ENCODE measurements at regions not wholly inside any gene's neighbourhood (a gene's known extent, or its start where the extent isn't known, plus 50 kb on each side); places are given as distances from the start of the nearest gene placed in this dataset.
"Not testable (repeated sequence)": the region's sequence is repeated elsewhere in the genome, so short reads cannot be mapped to it uniquely, and the experiment has no call there.

DNA sequence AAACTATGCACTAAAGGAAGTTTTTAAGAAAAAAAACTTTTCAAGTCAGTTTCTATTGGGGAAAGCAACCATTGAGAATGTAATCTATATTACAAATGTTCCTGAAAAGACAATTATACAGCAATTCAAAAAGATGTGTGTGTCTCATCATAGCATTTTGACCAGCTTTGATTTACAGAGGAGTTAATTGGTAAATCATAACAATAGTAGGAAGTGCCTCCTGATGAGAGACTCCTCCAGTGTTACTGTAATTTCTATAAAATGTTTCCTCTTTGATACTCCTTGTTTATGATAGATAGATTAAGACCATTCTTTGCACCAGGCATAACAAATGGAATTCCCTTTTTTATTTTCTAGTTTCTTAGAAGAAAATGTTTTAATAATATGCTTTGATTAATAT lies 249.9 kb downstream of the CALCRL start:
- no peak for DNase-seq

DNA sequence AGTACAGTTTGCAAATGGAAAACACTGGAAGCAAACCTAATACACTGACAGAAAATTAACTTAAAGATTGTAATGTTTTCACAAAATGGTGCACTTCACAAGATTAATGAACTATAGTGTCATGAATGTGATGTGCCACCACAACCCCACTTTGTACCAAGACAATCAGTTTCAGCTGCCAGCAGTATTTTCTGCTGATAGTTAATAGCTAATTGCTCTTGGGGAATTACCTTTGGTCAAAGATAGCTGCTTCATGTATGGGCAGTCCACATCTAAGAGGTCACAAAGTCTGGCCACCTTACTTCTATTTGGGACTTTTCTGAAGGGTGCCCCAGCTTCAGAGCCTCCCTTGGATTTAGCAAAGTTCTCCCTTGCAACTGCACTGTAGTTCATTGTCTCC lies 254.0 kb downstream of the CALCRL start:
- DNase-seq: no peak

DNA sequence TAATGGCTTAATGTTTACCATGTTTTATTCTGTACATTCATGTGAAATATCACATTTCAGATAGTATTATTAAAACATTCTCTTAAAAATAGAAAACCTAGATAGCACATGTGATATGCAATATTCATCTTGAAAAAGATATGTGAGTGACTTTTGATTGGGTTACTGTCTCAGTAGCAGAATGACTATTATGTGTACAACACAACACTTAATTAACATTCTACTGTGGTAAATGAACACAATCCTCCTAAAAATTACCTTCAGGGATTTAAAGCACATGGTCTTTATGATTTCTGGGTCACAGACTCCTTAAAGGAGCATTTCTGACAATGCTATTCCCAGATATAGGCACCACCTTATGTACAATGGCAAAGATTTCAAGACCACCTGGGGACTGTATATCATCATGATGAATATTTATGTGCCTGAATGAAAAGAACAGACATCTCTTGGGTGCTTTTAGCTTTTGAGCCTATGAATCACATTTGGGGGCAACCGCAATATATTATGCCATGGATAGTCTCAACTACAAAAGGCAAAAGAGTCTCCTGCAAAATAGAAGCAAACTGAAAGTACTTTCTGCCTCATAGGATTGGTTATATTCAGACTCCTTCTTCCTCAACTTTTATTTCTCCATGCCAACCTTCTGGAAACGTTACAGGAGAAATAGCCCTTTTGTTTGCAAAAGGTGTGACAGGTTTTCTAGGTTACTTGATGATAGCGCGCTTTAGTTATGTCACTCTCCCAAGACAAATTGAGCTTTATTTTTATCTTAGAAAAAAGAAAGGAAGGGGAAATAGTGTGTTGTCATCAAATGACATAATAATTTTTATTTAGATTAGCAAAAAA lies 259.0 kb downstream of the CALCRL start:
- no peak for DNase-seq

DNA sequence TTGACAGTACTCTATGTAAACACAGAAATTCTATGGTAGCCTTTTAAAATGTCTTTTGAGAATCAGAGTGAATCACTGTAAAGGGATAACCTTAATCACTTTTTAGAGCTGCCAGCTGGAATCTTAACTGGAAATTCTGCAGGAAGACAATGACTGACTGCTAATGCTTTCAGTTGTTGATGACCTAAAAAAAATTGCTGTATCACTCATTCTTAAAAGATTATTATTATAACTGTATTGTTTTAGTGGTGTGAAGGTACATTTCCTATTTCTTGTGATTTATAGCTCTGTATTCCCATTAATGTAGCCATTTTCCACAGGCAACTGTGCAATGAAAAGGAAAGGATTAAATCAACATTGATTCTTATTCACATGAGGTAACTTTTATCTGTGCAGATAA lies 260.5 kb downstream of the CALCRL start:
- DNase-seq: no peak

DNA sequence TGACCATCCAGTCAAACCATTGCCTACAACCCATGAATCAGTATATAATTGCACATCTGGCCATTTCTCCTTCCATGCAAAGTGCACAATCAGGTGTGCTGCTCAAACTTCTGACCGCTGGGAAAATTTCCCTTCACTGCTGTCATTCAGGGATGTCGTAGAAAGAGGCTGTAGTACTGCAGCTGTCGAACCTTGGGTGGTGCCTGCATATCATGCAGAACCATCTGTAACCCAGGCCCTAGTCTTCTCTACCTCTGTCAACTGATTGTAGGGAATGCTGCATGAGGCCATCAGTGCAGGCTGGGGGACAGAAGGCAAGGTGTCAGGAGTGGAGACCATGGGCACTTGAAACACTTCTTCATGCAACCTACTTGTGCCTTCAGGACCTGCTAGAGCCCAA lies 267.5 kb downstream of the CALCRL start:
- no peak for DNase-seq

DNA sequence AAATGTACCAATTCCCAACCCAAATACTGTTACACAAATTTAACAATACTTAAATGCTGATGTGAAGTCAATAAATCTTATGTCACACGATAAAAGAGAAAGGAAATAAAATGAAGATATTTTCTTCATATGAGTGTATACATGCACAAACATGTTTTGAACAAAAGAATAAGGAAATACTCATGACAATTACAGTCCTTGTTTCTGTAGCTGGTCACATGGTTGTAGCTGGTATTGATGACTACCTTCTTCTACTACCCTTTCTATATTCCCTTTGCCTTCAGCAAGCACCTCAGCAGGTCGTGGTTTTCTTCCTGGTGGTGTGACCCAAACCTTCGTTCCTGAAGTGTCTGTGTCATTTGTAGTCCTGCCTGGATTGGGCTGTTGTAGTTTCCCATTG lies 269.2 kb downstream of the CALCRL start:
- DNase-seq: not testable (repeated sequence)

DNA sequence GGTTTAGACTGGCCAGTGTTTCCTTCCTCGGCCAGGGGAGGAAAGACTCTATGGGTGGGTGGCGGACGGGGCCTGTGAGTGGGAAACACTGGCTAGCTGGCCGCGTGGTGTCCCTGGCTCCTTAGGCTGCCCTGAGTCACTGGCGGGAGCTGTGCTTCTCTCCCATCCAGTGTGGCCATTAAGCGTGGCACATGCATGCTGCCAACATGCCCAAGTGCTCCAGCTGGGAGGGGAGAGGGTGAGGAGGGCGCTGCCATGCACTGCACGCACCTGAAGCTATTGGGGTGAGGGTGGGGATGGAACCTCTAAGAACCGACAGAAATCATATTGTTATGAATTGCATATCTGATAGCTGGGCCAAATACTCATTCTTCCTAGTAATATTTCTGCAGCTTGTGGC lies 270.8 kb downstream of the CALCRL start:
- no peak for DNase-seq

DNA sequence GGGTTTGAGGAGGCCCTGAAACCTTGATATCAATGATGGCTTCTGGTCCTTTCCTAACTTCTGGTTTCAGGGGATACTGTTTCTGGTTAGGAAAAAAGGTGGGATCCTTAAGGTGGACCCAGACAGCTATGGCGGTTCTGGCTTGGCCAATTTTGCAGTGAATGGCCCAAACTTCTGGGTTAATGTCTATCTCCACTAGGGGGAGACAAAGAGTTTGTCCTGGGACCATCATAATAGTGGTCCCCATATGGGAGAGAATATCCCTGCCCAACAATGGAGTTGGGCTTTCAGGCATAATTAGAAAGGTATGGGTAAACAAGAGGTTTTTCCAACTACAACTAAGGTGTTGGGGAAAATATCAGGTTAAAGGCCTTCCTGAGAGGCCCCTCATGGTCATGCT lies 273.5 kb downstream of the CALCRL start:
- DNase-seq: no peak

DNA sequence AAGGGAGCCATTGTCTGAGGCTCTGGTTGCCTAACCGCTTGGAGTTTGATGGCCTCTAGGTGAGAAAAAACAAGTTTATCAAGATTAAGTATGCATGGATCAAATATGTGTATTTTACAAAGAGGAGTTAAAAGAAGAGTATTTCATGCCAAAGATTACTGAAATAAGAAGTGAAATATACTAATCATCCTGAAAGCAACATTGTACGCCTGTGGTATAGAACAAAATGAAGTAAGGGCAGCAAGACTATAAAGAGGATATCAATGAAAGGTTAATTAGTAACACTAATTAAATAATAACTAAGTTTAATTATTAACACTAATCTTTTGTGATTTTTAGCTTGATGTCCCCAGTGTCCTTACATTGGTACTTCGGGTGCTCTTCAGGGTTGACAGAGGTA lies 276.7 kb downstream of the CALCRL start:
- DNase-seq: no peak

DNA sequence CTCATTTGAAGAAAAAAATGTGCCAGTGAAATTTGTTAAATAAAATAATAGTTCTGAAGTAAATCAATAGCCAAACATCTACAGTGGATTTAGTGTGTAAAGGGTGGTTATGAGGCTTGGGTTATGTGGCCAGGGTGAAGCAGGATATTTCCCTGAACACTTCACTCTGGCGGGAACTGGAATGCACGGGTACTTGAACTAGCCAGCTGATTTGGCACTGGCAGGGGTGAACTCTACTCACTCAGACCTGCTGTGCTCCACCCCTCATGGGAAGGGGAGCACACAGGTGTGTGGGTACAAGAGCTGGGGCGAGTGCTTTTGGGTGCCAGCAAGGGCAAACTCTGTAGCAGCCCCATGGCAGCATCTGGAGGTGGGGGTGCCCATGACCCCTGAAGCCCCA lies 278.2 kb downstream of the CALCRL start:
- DNase-seq: no peak

DNA sequence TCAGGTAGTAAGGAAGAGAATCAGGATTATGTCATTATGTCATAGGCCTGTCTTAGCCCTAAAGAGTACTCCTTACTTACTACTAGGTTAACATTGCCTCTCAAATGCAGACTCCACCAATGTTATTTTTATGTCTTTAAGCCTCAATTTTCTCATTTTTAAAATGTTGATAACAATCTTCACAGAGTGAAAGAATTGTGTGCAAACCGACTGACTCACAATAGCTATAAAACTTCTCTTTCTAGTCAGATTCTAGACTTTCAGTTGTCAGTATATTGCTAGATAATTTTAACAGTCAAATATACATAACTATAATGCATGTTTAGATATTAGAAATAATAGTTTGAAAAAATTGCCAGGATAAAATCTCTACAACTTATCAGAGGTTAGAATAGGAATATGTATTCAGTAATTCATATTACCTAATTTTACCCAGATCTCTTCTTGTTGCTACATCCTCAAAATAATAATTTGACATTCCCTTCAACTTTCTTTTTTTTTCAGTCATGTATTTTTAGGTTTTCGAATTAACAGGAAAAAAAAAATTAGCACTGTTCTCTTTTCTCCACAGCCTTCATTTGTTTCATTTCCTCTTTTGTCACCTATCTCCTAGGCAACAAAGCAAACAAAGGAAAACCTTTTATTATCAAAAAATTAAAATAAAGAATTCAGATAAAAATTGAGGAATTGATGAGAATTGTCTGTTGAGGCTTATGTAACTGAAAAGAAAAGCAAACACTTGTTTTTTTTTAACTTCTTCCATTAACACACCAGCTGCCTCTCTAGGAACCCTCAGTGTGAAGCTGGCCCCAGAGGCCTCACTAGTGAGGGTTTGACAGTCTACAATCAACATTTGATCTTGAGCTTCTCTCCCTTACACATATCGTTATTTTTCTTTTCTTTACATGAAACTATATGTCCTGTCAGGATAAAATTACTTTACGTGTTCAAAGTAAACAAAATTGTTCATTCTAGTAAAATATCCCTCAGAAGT lies 279.0 kb downstream of the CALCRL start:
- DNase-seq: no peak

DNA sequence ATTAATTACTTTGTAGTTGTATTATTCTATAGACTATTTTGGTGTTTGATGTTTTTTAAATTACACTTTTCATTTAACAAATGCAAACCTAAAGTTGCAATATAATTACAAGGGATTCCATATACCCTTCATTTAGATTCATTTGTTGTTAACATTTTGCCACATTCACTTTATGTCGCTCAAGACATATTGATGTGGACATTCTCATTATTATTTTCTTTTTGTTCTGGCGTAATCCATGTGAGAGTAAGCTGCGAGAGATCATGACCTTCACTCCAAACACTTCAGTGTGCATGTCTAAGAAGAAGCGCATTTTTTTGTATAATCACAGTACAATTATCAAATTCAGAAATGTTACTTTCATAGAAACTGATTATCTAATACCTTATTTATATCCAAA lies 280.6 kb downstream of the CALCRL start:
- no peak for DNase-seq

DNA sequence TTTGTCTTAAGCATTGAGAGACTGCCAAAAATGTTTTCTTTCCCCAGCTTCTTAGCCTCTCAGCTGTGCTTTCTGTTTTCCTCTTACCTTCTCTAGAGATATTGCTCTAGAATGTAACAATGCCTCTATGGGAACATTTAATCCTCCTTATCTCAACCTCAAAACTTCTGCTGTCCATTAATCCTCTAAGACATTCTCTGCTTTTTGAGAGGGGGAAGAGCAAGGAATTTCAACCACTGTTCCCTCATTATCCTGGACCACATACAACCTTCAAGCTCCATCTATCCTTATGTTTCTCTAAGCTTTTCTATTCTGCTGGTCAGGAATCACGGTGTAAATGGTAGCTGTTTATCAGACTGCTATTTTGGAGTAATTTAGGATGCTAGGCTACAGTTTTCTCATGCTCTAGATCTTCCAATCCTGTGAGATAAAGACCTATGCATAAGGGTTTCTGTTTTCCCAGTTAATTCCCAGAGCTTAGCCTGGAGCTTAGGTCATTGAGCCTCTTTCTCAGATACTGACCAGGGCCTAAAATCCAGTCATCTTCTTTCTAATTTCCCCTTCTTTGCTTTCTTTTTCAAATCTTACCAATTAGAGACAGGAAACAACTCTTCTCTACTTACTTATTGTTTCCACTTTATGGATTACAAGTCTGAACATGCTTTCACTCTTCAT lies 282.0 kb downstream of the CALCRL start:
- no peak for DNase-seq

DNA sequence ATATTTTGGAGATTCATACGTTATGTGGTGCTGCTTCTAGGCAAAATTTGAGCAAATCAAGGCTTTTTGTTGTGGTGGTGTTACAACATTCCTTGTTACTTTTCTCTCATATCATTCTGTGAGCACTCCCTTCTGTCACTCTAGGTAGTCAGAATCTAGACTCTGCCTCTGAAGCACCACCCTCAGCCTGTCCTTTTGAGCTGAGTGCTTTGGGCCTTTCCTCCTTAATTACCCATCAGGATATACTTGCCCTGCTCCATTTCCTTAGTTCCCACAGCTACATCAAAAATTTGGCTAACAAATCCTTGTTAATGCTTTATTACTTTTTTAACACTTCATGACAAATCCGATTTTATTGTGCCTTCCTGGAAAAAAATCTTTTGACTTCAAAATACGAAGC lies 289.6 kb downstream of the CALCRL start:
- DNase-seq: no peak

DNA sequence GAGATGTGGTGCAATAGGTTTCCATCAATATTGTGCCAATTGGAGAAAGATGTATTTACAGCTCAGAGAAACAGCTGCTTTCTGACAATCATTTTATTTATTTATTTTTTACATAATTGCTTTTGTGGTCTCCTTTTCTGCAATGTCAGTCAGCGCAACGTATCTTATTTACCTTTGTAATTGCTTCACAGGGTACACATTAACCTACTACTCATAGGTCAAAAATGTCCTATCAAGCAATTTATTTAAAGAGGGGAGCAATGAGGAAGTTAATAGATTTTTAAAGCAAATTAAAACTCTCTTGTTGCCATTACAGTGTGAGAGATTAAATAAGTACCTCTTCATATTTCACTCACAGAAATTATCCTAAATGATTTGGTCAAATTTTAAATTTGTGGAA lies 291.0 kb downstream of the CALCRL start:
- no peak for DNase-seq

DNA sequence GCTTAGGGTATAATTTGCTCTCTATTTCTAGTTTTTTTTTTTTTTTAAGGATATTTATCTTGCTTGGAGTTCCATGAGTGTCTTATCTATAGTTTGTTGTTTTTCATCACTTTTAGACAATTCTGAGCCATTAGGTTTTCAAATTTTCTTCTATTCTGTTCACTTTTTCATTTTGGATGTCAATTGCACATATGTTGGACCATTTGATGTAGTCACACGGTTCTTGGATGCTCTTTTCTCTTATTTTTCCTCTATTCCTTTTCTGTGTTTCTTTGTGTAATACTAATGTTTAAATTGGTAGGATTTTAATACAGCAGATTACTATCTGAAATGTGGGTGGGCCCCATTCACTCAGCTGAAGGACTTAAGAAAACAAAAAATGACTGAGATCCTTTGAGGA lies 292.6 kb downstream of the CALCRL start:
- DNase-seq: no peak

DNA sequence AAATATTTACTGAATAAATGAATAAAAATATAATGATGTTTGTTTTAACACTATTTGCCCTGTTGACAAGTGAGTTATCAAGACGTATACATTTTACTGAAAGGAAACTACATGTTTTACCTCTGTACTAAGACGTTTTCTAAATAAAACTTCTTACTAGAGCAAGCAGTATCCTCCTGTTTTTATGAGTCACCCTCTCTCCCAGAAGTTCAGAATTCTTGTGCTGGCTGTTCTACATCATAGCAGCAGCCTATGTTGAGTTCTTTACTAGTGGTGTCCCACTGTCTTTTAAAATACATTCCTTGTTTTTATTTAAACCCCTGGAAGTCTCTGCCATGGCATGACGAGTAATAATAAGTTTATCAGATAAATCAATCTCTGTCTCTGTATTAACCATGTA lies 297.4 kb downstream of the CALCRL start:
- DNase-seq: no peak

DNA sequence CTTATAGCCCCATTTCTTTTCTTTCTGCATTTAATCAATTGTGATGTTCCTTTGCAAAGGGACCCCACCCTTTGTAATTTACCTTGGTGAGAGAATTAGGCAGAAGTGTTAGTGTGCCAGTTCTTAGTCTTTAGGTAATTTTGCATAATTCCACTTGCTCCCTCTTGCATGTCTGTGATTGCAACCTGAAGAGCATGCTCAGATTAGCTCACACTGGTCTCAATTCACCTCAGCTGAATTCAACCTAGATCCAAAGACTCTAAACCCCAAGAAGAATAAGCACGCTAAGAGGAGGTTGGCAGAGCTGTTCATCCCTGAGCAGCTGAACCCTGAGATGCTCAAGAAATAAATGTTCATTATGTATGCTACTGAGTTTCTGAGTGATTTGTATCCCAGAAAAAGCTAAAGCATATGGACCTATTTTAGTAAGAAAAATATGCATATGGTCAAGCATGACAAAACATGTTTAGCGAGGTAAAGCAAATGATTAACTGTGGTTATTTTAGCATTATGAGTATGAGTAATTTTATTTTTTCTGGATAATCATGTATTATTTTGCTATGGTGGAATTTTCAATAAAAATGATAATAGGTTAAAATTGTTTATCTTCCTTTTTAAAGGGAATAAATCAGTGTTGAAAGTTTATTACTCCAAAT lies 299.2 kb upstream of the ZSWIM2 start:
- DNase-seq: no peak

DNA sequence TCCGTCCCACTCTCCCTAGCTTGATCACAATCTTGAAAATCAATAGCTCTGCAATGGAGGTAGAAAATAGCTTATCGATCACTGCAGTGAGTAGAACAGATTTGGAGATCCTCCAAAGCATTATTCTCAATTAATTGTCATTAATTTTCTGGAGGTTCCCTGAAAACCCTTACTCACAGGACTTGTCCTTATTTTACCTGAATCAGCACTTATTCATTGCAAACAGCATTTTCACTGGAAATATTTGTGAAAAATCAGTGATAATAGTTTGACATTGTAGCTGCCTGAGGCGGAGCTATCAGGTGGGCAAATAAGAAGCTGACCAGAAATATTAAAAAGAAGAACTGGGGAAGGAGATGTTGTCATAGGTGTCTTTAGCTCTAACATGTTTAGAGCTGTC lies 294.6 kb upstream of the ZSWIM2 start:
- DNase-seq: no peak

DNA sequence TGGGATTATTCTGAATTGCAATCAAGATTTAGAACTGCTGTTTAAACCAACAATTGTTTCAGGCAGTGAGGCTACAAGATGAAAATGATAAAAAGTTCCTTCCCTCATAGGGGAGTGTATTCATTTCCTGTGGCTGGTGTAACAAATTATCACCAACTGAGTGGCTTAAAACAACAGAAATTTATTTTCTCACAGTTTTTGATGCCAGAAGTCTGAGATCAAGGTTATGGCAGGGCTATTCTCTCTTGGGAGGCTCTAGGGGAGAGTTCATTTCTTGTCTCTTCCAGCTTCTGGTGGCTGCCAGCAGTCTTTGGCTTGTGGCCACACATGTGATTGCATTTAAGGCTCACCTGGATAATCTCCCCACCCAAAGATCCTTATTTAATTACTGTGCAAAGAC lies 290.5 kb upstream of the ZSWIM2 start:
- DNase-seq: no peak

DNA sequence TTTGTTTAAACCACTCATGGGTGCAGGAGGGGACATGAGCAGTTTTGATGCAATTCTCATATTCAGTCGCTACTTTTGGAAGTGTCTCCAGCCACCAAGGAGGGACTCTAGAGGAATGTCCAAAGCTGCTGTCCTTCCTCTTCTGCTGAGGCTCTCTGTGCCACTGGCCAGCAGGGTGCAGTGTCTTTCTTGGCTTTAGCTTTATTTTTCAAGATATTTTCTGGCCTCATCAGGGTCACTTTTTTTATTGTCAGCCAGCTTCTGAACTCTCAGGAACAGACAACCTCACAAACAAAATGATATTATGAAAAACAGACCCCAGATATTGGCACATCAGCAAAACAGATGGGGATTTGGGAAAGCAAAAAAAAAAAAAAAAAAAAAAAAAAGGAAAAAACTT lies 289.3 kb upstream of the ZSWIM2 start:
- DNase-seq: no peak

DNA sequence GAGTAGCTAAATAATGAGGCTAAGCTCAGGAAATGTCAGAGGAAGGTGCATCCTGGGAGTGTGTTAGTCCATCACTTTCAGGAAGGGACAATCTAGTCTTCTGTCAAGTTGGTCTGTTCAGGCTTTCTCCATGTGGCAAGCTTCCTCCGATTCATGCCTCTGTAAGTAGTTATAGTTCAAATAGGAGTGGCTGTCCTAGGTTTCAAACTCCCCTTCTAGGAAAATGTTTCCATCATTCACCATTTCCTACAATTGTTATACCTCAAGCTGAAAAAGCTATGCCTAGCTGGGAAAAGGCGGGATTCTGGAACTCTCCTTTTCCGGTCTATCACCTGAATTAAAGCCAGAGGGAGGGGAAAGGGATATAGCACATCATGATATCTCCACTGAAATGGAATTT lies 287.7 kb upstream of the ZSWIM2 start:
- DNase-seq: no peak

DNA sequence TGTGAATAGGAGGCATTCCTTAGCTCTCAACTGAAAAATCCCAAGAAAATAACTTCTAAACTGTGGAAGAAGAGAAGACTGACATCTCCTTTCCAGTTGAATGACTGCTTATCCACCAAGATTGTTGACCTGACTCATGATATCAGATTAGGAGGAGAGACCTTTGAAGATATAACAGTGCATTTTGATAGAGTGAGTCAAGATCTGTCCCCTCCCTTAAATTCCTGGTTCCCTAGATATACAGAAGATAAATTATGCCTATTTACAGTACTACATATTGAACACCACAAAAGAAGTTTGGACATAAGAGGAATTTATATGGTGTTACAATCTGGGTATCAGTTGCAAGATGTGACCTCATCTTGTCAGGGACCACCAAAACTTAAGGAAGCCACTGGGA lies 285.3 kb upstream of the ZSWIM2 start:
- no peak for DNase-seq

Data from SHP77 treated with DMSO at 0.1 percent for 48 hours (cell line).